ENCODE measurements at regions not wholly inside any gene's neighbourhood (a gene's known extent, or its start where the extent isn't known, plus 50 kb on each side); places are given as distances from the start of the nearest gene placed in this dataset.

DNA sequence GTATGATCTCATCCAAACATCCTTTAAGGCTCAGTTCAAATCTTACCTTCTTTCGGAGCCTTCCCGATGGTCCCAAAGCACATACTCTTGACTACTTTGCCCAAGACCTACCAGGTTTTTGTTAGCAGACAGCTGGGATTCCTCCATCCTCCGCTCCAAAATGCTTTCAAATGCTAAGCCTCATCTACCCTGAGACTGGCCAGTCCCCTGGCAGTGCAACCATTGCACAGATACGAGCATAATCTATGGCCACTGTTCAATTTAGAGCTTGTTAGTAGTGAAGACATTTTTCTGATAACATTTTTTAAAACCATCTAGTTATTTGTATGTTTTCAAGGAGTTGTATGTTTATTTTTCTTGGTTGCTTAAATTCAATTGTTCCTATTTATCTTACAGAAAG is 264.4 kb upstream of the NR2F2 start:
- Mint-ChIP-seq H3K4me3 (no peak overlapping the region), H3K36me3 (ENCODE audit: low read depth) (no peaks in the 10 kb centered on the region), H3K4me1 (ENCODE audit: low read depth) (no peaks in the 10 kb centered on the region), H3K27me3 (ENCODE audit: low read depth) (no peaks in the 10 kb centered on the region), H3K27ac (no peak overlapping the region), H3K9me3 (no peaks in the 10 kb centered on the region)
- DNase-seq (ENCODE audit: low spot score) = no peak

DNA sequence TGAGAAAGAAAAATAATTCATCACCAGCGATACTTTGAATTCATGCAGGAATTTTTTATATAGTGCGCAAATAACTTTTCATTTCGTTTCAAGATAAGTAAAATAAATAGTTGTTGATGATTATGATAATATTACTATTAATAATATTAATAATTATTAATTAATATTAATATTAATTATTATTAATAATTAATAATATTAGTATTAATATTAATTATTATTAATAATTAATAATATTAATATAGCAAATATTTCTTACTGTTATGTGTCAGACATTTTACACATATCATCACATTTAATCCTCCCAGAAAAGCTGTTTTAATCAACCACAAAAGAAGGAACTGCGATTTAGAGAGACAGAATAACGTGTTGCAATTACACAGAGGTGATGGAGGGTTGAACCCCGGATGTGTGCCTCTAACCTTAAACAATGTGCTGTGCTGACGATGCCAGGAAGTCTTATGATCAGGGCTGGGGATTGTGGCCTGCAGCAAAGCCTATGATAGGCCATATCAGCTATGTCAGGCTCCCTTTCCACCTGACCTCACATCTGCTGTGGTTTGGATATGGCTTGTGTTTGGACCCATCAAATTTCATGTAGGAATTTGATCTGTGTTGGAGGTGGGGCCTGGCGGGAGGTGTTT is 263.5 kb upstream of the NR2F2 start:
- Mint-ChIP-seq H3K27me3 (ENCODE audit: low read depth) (no peaks in the 10 kb centered on the region), H3K4me1 (ENCODE audit: low read depth) (no peaks in the 10 kb centered on the region), H3K9me3 (no peaks in the 10 kb centered on the region), H3K27ac (no peak overlapping the region), H3K4me3 (no peak overlapping the region), H3K36me3 (ENCODE audit: low read depth) (no peaks in the 10 kb centered on the region)
- no peak for DNase-seq (ENCODE audit: low spot score)

DNA sequence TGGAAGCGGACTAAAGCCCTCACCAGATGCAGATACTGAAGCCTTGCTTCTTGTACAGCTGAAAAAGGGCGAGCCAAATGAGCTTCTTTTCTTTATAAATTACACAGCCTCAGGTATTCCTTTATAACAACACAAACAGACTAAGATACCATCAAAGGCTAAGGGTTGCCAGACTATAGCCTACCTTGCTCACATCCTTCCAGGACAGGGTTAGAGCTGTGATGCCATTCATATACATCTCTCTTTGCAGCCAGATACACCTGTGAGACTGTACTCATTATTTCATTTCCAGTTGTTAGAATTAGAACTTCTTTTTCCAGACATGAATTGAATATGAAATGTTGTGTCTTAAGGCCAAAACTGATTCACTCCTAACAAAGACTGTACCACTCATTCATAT is 262.8 kb upstream of the NR2F2 start:
- Mint-ChIP-seq H3K36me3 (ENCODE audit: low read depth) (no peaks in the 10 kb centered on the region), H3K27ac (no peak overlapping the region)
- no peak for DNase-seq (ENCODE audit: low spot score)

DNA sequence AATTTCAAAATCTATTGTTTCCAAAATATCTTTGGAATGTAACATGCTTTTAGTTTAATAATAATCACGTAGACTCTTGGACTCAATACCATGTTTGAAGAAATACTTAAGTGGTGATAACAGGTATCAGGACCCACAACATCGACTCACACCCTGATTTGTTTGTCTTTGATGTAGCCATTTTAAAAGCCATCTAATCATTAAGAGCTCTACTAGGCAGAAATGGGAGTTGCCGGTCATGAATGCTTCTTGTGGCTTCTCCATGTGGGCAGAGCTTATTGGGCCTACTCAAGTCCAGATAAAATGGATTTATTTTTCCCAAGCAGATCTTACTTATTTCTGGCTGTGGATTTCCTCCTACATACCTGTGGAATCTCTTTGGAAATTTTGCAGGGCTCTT is 261.6 kb upstream of the NR2F2 start:
- Mint-ChIP-seq H3K4me1 (ENCODE audit: low read depth) (no peaks in the 10 kb centered on the region), H3K9me3 (no peaks in the 10 kb centered on the region), H3K27ac (no peak overlapping the region), H3K27me3 (ENCODE audit: low read depth) (no peaks in the 10 kb centered on the region), H3K4me3 (no peak overlapping the region), H3K36me3 (ENCODE audit: low read depth) (no peaks in the 10 kb centered on the region)
- DNase-seq (ENCODE audit: low spot score) = no peak

More for the DNA sequence above, 262.8 kb upstream of the NR2F2 start:
- no peaks in the 10 kb centered on the region for H3K27me3 Mint-ChIP-seq (ENCODE audit: low read depth)
- H3K4me3 Mint-ChIP-seq = no peak overlapping the region
- H3K4me1 Mint-ChIP-seq (ENCODE audit: low read depth) = no peaks in the 10 kb centered on the region
- no peaks in the 10 kb centered on the region for H3K9me3 Mint-ChIP-seq

DNA sequence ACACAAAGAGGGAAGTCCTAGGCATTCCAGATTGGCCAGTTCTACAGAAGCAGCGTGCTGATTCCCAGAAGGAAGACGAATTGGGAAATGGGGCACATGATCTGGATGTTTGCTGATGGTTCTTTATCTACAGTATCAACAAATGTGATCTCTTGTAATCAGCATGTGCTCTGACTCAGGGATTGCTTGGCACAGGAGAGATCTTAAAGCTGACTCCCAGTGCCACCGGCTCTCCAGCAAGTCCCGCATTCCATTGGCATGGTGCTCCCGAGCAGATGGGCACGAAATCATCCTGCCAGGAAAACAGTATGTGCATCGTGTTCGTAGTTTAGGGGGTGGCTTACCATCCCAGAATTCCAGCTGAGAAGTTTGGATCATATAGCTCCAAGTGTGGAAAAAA is 259.9 kb upstream of the NR2F2 start:
- H3K27ac Mint-ChIP-seq = no peak overlapping the region
- H3K27me3 Mint-ChIP-seq (ENCODE audit: low read depth) = no peaks in the 10 kb centered on the region
- H3K4me1 Mint-ChIP-seq (ENCODE audit: low read depth) = no peaks in the 10 kb centered on the region
- no peak for DNase-seq (ENCODE audit: low spot score)
- H3K9me3 Mint-ChIP-seq = no peaks in the 10 kb centered on the region
- H3K4me3 Mint-ChIP-seq = no peak overlapping the region
- H3K36me3 Mint-ChIP-seq (ENCODE audit: low read depth) = no peaks in the 10 kb centered on the region

DNA sequence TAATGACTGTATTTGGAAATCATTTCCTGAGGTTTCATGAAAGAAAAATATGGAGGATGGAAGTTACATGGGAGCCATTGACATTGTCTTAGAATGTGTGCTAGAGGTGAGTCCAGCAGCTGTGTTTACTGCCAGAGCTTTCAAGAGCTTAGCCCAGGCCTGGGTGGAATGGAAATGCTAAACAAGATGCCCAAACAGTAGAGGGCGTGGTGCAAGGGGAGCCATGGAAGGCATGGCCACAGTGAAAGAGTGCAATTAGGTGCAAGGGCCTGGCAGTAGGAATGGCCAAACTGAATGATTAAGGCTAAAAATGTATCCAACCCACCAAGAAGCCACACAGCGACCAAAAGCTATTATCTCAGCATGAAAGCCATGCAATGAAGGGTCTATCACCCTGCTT is 257.7 kb upstream of the NR2F2 start:
- Mint-ChIP-seq H3K27me3 (ENCODE audit: low read depth) (no peaks in the 10 kb centered on the region), H3K27ac (no peak overlapping the region), H3K36me3 (ENCODE audit: low read depth) (no peaks in the 10 kb centered on the region), H3K4me1 (ENCODE audit: low read depth) (no peaks in the 10 kb centered on the region), H3K4me3 (no peak overlapping the region), H3K9me3 (no peaks in the 10 kb centered on the region)
- DNase-seq (ENCODE audit: low spot score) = no peak

DNA sequence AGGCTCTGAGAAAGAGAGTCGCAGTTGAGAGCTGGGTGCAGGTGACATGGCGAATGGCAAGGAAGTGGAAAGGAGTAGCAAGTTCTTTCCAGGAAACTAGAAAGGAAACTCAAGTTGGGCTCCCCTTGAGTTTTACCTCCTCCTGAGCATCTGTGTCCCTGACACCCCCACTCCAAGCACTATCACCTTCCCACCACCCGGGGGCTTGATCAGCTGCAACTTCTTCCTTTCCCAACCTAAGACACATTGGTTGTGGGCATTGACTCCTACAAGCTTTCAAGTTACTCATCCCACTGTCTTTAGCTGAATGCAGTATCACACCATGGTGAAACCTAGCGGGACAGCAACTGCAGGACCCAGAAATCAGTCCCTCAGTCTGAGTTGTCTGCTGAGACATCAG is 256.6 kb upstream of the NR2F2 start:
- DNase-seq (ENCODE audit: low spot score) = no peak
- Mint-ChIP-seq H3K4me1 (ENCODE audit: low read depth) (no peaks in the 10 kb centered on the region), H3K36me3 (ENCODE audit: low read depth) (no peaks in the 10 kb centered on the region), H3K27ac (no peak overlapping the region), H3K9me3 (no peaks in the 10 kb centered on the region), H3K4me3 (no peak overlapping the region), H3K27me3 (ENCODE audit: low read depth) (no peaks in the 10 kb centered on the region)

DNA sequence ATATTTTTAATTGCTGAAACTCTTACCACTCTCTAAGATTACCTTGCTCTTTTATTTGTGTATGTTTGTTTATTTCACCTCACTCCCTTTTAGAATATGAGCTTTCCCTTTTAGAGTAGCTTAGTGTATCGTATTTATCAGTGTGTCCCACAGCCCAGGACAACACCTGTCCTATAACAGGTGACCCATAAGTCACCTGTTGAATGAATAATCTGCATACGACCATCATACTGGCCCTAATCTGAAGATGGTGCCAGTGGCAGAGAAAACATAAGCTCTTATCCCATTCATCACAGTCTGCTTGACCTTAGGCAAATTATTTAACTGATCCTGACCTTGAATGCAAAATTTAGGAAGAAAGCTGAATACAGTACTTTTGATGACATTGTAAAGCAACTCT is 254.6 kb upstream of the NR2F2 start:
- DNase-seq (ENCODE audit: low spot score) = no peak
- H3K27ac Mint-ChIP-seq = no peak overlapping the region
- no peaks in the 10 kb centered on the region for H3K9me3 Mint-ChIP-seq
- H3K4me1 Mint-ChIP-seq (ENCODE audit: low read depth) = no peaks in the 10 kb centered on the region
- H3K4me3 Mint-ChIP-seq = no peak overlapping the region
- H3K27me3 Mint-ChIP-seq (ENCODE audit: low read depth) = no peaks in the 10 kb centered on the region
- no peaks in the 10 kb centered on the region for H3K36me3 Mint-ChIP-seq (ENCODE audit: low read depth)

DNA sequence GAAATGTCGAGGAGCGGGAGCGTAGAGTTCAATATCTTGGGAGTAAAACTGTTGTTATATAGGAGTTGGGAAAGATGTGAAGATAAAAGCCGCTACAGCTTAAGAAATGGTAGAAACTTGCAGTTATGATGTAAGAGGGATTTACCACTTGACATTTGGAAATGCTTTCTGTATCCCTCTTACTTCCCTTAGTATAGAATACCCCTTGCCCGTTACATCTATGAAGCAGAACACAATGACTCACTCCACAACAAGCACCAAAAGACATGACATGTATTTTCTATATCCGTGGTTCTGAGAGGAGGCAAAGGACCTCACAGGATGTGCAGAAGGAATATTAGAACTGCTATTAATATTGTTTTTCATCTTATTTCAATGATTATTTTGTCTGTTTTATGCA is 254.2 kb upstream of the NR2F2 start:
- Mint-ChIP-seq H3K27ac (no peak overlapping the region), H3K4me1 (ENCODE audit: low read depth) (no peaks in the 10 kb centered on the region), H3K36me3 (ENCODE audit: low read depth) (no peaks in the 10 kb centered on the region), H3K4me3 (no peak overlapping the region), H3K9me3 (no peaks in the 10 kb centered on the region), H3K27me3 (ENCODE audit: low read depth) (no peaks in the 10 kb centered on the region)
- DNase-seq (ENCODE audit: low spot score) = no peak

DNA sequence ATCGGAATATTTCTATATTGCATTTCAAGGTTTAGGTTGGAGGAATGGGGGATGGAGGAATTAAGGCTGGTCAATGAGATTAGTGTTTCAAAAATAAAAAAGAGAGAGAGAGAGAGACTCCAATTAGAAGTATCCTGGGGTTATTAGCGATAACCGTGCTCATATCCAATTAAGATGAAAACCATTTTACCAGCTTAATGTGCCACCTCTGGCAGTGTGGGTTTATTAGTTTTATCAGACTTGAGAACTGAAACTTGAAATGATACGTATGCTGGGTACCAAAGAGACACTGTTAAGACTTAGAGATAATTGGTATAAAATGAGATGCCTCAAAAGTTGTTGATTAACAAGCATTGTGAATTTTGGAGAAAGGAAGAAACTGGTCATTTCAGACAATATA is 251.5 kb upstream of the NR2F2 start:
- H3K9me3 Mint-ChIP-seq = no peaks in the 10 kb centered on the region
- H3K27ac Mint-ChIP-seq = no peak overlapping the region
- no peak overlapping the region for H3K4me3 Mint-ChIP-seq
- H3K4me1 Mint-ChIP-seq (ENCODE audit: low read depth) = no peaks in the 10 kb centered on the region
- DNase-seq (ENCODE audit: low spot score) = no peak
- no peaks in the 10 kb centered on the region for H3K36me3 Mint-ChIP-seq (ENCODE audit: low read depth)
- no peaks in the 10 kb centered on the region for H3K27me3 Mint-ChIP-seq (ENCODE audit: low read depth)

DNA sequence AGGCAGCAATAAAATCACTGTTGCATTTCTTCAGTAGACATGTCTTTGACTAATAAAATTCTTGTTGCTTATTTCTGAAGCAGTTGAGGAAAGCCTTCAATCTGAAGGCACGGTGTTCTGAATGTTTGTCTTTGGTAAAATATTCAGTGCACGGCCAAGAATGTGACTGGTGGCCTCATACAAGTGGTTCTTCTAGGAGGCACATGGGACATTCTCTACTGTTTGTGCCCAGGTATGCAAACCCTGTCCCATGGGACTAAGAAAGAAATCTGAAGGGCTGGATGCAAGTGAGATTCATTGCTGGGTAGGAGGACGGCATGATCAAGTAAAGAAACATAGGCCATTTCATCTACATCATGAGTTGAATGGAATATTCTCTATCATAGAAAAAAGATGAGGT is 250.6 kb upstream of the NR2F2 start:
- Mint-ChIP-seq H3K9me3 (no peaks in the 10 kb centered on the region), H3K27me3 (ENCODE audit: low read depth) (no peaks in the 10 kb centered on the region), H3K27ac (no peak overlapping the region), H3K4me3 (no peak overlapping the region), H3K36me3 (ENCODE audit: low read depth) (no peaks in the 10 kb centered on the region), H3K4me1 (ENCODE audit: low read depth) (no peaks in the 10 kb centered on the region)
- no peak for DNase-seq (ENCODE audit: low spot score)

DNA sequence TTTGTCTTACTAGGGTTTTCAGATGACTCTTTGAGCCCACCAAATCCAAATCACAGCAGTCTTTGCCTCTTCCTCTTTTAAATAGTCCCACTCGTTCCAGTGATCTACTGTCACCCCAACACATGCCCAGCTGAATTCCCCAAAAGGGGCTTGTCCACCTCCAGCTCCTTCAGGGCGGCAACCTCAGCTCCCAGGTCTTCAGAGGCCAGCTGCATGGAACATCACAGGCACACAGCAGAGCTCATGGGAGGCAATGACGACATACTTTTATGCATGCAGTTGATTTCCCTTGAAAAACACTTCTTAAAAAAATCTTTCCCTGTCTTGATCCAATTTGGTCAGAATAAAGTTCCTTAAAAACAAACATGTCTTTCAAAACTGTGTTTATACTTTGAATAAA is 244.3 kb upstream of the NR2F2 start:
- H3K4me1 Mint-ChIP-seq (ENCODE audit: low read depth) = no peaks in the 10 kb centered on the region

DNA sequence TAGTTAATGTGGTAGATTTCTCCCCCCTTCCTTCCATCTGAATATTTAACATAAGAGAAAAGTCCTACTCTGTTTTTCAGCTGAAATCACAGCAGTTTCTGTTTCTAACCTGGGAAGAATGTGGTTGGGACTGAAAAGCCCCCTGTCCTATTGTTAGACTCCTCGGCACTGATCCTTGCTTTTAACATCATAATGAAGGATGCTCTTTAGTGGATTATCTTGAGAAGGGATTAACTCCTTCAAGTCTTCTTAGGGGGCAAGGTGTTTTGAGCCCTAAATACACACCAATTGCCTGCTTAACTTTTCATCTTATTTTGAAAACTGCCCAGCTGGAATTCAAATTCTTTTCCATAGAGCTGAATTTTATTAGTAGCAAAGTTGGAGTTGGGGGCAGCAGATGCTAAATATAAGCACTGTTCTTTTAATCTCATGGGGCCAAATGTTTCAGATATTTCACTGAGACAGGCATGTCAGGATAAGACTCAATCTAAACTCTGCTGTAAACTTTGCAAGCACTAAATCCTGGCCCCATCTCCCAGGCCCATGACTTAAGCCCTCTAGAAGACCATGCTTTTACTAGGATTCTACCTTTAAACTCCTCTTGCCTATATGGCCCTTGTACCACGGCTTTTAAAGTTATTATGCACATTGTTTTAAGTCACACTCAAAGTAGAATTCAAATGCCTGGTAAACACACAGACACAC is 243.2 kb upstream of the NR2F2 start:
- no peak overlapping the region for H3K4me3 Mint-ChIP-seq
- H3K36me3 Mint-ChIP-seq (ENCODE audit: low read depth) = no peaks in the 10 kb centered on the region
- DNase-seq (ENCODE audit: low spot score) = no peak
- H3K27me3 Mint-ChIP-seq (ENCODE audit: low read depth) = peaks cover 2% of the 10 kb centered on the region
- no peaks in the 10 kb centered on the region for H3K9me3 Mint-ChIP-seq
- no peak overlapping the region for H3K27ac Mint-ChIP-seq
- no peaks in the 10 kb centered on the region for H3K4me1 Mint-ChIP-seq (ENCODE audit: low read depth)

More for the DNA sequence above, 244.3 kb upstream of the NR2F2 start:
- no peaks in the 10 kb centered on the region for H3K9me3 Mint-ChIP-seq
- no peak overlapping the region for H3K4me3 Mint-ChIP-seq
- H3K36me3 Mint-ChIP-seq (ENCODE audit: low read depth) = no peaks in the 10 kb centered on the region
- DNase-seq (ENCODE audit: low spot score) = no peak
- H3K27ac Mint-ChIP-seq = no peak overlapping the region
- peaks cover 2% of the 10 kb centered on the region for H3K27me3 Mint-ChIP-seq (ENCODE audit: low read depth)

DNA sequence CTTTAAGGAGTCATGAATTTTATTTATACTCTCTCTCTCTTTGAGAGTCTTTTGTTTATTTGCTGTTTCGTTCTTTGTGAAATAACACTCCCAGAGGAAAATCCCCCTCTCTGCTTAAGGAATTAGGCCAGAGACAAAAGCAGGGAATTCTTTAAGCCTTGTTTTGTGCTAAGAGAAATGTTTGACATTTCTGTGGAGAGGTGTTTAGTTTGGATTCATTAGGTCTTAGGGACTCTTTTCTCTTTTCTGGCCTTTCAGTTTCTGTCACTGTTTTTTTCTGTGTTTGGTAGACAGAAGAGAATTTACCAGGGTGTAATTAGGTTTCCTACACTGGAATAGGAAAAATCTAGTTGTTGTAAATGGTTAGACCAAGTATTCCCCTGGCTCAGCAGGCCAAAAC is 241.8 kb upstream of the NR2F2 start:
- Mint-ChIP-seq H3K9me3 (no peaks in the 10 kb centered on the region), H3K27ac (no peak overlapping the region), H3K4me1 (ENCODE audit: low read depth) (no peaks in the 10 kb centered on the region), H3K36me3 (ENCODE audit: low read depth) (no peaks in the 10 kb centered on the region), H3K27me3 (ENCODE audit: low read depth) (peaks cover 2% of the 10 kb centered on the region), H3K4me3 (no peak overlapping the region)
- DNase-seq (ENCODE audit: low spot score) = no peak
